Spleen (tissue), 7 donors: ENCODE measurements at regions not wholly inside any gene's neighbourhood (a gene's known extent, or its start where the extent isn't known, plus 50 kb on each side); places are given as distances from the start of the nearest gene placed in this dataset.

Experiments used
- POLR2A ChIP-seq, 3 donors: fragments of 450-650 bp; IDR thresholded peaks; one replicate each; pipeline ENCODE4 v1.5.1; 2017; ENCODE audit warnings: antibody characterized with exemption in 3 of 3, mild to moderate bottlenecking in 1 of 3
- POLR2AphosphoS5 ChIP-seq, 3 donors: sonication (generic); formaldehyde crosslinking; IDR thresholded peaks; one replicate each; pipeline ENCODE4 v1.5.1; 2017; ENCODE audit warnings: antibody characterized with exemption in 3 of 3
- TF ChIP-seq, protein P1 (sequence below), 11 experiments: fragments of 200-600 bp in 7 of 11; fragments of 450-650 bp in 4 of 11; sonication (generic) in 4 of 11; IDR thresholded peaks in 8 of 11; conservative IDR thresholded peaks in 3 of 11; 1 replicate in 7 of 11; 2 replicates in 4 of 11; pipeline versions ENCODE4 v1.4.0 to v1.8.0; 2016 to 2021; ENCODE audit warnings: antibody characterized with exemption in 11 of 11, inconsistent platforms in 4 of 11, mild to moderate bottlenecking in 1 of 11
- donor health status: DM: no; HTN: no; CAD: no; lungs with moderate emphysema.
- donor health status: DM: no; HTN: no; CAD: no.
- donor health status: DM: no; HTN: no; CAD: no.

DNA sequence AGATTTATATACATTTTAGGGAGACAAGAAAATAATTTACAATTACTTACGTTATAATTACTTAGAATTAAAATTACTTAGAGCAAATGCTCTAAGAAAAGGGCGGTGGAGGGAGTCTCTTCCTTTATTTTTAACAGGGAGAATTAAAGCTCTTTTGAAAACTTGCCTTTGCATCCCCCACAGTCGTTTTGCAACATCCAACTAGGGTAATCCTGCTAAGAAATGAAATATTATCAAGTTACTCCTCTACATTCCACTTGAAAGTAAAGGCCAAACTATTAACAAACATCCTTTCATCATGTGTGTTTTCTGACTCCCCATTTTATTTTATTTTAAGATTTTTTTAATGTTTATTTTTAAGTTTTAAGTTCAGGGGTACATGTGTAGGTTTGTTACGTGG, 1358.5 kb downstream of the NCAM2 start:
- TF ChIP-seq, protein P1, sequence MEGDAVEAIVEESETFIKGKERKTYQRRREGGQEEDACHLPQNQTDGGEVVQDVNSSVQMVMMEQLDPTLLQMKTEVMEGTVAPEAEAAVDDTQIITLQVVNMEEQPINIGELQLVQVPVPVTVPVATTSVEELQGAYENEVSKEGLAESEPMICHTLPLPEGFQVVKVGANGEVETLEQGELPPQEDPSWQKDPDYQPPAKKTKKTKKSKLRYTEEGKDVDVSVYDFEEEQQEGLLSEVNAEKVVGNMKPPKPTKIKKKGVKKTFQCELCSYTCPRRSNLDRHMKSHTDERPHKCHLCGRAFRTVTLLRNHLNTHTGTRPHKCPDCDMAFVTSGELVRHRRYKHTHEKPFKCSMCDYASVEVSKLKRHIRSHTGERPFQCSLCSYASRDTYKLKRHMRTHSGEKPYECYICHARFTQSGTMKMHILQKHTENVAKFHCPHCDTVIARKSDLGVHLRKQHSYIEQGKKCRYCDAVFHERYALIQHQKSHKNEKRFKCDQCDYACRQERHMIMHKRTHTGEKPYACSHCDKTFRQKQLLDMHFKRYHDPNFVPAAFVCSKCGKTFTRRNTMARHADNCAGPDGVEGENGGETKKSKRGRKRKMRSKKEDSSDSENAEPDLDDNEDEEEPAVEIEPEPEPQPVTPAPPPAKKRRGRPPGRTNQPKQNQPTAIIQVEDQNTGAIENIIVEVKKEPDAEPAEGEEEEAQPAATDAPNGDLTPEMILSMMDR (IDR thresholded peaks at IDR 0.05 in 8 of 11, conservative IDR thresholded peaks at IDR 0.05 in 3 of 11) = no peak
- no peak for TF ChIP-seq POLR2A (IDR thresholded peaks at IDR 0.05)
- TF ChIP-seq POLR2AphosphoS5 (IDR thresholded peaks at IDR 0.05) = no peak
